Coronary artery (tissue), 2 donors: ENCODE measurements at regions not wholly inside any gene's neighbourhood (a gene's known extent, or its start where the extent isn't known, plus 50 kb on each side); places are given as distances from the start of the nearest gene placed in this dataset.

Experiments used
- DNase-seq: peaks from one replicate; pipeline ENCODE4 v3.0.0-alpha.2; 2017; ENCODE audit warnings: low spot score
- H3K27ac ChIP-seq, 2 donors: fragments of 200-600 bp; sonication (generic); one replicate each; pipeline ENCODE4 v1.5.1; 2016 to 2019
- H3K4me3 ChIP-seq: fragments of 200-600 bp; sonication (generic); 2 replicates; pipeline ENCODE4 v1.5.1; 2016; ENCODE audit warnings: mild to moderate bottlenecking, moderate library complexity
- CTCF ChIP-seq: fragments of 200-600 bp; sonication (generic); IDR thresholded peaks from one replicate; pipeline ENCODE4 v1.5.1; 2019; ENCODE audit warnings: antibody characterized with exemption

GRCh38 chr14:40618225-40618898, 988.3 kb upstream of the LRFN5 start:
- no peak for TF ChIP-seq CTCF
- H3K27ac ChIP-seq = no peak overlapping the region
- DNase-seq = no peak
- no peak overlapping the region for H3K4me3 ChIP-seq

GRCh38 chr14:40616579-40616978, 990.1 kb upstream of the LRFN5 start:
- Histone ChIP-seq H3K27ac (no peak overlapping the region), H3K4me3 (no peak overlapping the region)
- DNase-seq = no peak
- TF ChIP-seq CTCF = no peak

- no peak overlapping the region for H3K27ac ChIP-seq
- no peak for TF ChIP-seq CTCF
- DNase-seq = no peak
- H3K4me3 ChIP-seq = no peak overlapping the region
Measured at GRCh38 chr14:40601063-40601462, 1005.6 kb upstream of the LRFN5 start.

- DNase-seq = no peak
- no peak for TF ChIP-seq CTCF
- no peak overlapping the region for H3K27ac ChIP-seq
- no peak overlapping the region for H3K4me3 ChIP-seq
Measured at GRCh38 chr14:40599725-40600124, 1007.0 kb upstream of the LRFN5 start.

- DNase-seq = no peak
- Histone ChIP-seq H3K4me3 (no peak overlapping the region), H3K27ac (no peak overlapping the region)
- TF ChIP-seq CTCF = no peak
Measured at GRCh38 chr14:40581264-40581663, 1025.4 kb upstream of the LRFN5 start.

GRCh38 chr14:40576880-40577478, 1029.7 kb upstream of the LRFN5 start:
- DNase-seq = no peak
- no peak overlapping the region for H3K4me3 ChIP-seq
- TF ChIP-seq CTCF = no peak
- H3K27ac ChIP-seq = no peak overlapping the region

- H3K4me3 ChIP-seq = no peak overlapping the region
- no peak overlapping the region for H3K27ac ChIP-seq
- TF ChIP-seq CTCF = no peak
- DNase-seq = no peak
Measured at GRCh38 chr14:40574780-40575179, 1031.9 kb upstream of the LRFN5 start.
